LNCaP clone FGC (cell line): ENCODE measurements at regions not wholly inside any gene's neighbourhood (a gene's known extent, or its start where the extent isn't known, plus 50 kb on each side); places are given as distances from the start of the nearest gene placed in this dataset.

ENCODE experiments used
- DNase-seq: peaks from one replicate; pipeline ENCODE4 v3.0.0-alpha.2; 2011; ENCODE audit warnings: low read depth
- H3K4me3 ChIP-seq: 2 replicates; pipeline ENCODE4 v1.5.1; 2011; ENCODE audit warnings: mild to moderate bottlenecking, low read depth, low read length, control low read depth
- CTCF ChIP-seq: IDR thresholded peaks from 2 replicates; pipeline ENCODE4 v1.5.1; 2012; ENCODE audit warnings: mild to moderate bottlenecking; ENCODE audit not compliant: control insufficient read depth, insufficient read depth; ENCODE audit errors: extremely low read depth

- H3K4me3 ChIP-seq = no peak overlapping the region
- no peak for DNase-seq
- no peak for TF ChIP-seq CTCF
Measured at GRCh38 chr9:108211411-108211955, 644.3 kb downstream of the ACTL7B start.

GRCh38 chr9:108209132-108209685 lies 646.6 kb downstream of the ACTL7B start:
- TF ChIP-seq CTCF = no peak
- no peak for DNase-seq
- no peak overlapping the region for H3K4me3 ChIP-seq

- DNase-seq = no peak
- no peak for TF ChIP-seq CTCF
- no peak overlapping the region for H3K4me3 ChIP-seq
Measured at GRCh38 chr9:108207561-108208165, 648.1 kb downstream of the ACTL7B start.

GRCh38 chr9:108205276-108205675 lies 650.5 kb downstream of the ACTL7B start:
- no peak overlapping the region for H3K4me3 ChIP-seq
- no peak for TF ChIP-seq CTCF
- no peak for DNase-seq

- no peak overlapping the region for H3K4me3 ChIP-seq
- no peak for TF ChIP-seq CTCF
- DNase-seq = no peak
Measured at GRCh38 chr9:108197899-108198298, 657.9 kb downstream of the ACTL7B start.

- no peak overlapping the region for H3K4me3 ChIP-seq
- no peak for TF ChIP-seq CTCF
- no peak for DNase-seq
Measured at GRCh38 chr9:108197008-108197365, 658.8 kb downstream of the ACTL7B start.
